HG03439 (cell line): ENCODE measurements at regions not wholly inside any gene's neighbourhood (a gene's known extent, or its start where the extent isn't known, plus 50 kb on each side); places are given as distances from the start of the nearest gene placed in this dataset.

Source experiments
- ATAC-seq: cut with Tn5 transposase; IDR thresholded peaks from one replicate; pipeline ENCODE4 v1.9.1; 2021; ENCODE audit warnings: mild to moderate bottlenecking, moderate library complexity; ENCODE audit not compliant: unreplicated experiment

DNA sequence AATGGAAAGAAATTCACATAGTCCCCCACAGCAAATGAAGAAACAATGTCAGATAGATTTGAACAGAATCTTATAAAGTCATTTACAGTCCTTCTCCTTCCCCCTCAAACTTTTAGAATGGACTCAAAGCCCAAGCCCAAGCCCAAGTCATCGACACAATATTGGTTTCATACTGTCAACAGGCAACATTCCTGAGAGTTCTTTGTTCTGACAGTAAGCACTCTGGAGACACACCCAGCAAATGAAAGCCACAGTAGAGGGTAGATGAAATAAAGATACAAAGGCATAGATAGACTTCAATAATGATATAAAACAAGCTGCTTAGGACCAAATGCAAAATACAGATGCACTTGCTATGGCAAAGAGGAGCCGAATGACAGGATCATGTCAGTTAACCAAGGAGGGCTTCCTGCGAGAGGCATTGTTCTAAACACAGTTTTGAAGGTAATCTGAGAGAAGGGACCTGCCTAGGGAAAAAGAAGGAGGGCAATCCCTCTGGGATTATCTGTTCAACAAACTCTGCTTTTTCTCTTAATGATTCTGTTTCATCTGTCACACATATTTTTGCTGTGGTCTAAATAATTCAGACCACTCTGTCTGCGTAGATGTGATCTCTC lies 97.1 kb upstream of the MAP4K3 start:
- no peak for ATAC-seq

DNA sequence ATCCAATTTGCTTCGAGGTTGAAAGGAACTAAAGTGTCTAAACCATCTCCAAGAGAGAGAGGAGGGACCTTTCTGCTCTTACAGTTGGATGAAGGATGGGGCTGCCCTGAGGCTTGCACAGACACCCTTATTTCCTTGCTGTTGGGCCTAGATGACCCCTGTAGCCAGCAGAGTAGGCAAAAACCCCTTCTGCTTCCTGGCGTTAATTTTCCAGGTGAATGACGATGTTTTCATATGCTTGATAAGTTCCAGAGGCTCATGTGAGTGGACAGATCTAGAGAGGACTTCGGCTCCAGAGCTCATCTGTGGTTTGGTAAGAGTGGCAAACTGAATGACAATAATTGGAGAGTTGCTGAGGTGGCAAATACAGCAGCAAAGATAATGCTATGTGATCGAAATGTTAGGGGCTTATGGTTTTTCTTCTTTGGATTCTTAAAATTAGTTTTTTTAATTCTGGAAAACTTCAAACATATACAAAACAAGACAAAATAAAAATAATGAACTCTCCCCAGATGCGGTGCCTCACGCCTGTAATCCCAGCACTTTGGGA lies 98.6 kb upstream of the MAP4K3 start:
- ATAC-seq = no peak

DNA sequence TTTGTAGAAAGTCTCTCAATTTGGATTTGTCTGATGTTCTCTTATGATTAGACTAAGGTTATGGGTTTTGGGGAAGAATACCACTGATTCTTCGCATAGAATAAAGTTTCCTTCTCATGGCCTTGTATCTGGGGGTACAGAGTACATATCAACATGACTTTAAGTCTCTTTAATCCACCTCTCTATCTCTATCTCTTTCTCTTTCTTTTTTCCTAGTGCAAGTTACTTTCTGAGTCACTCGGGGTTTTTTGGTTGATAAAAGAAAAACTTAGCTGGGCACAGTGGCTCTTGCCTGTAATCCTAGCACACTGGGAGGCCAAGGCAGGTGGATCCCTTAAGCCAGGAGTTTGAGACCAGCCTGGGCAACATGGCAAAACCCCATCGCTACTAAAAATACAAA lies 100.1 kb upstream of the MAP4K3 start:
- ATAC-seq = no peak

DNA sequence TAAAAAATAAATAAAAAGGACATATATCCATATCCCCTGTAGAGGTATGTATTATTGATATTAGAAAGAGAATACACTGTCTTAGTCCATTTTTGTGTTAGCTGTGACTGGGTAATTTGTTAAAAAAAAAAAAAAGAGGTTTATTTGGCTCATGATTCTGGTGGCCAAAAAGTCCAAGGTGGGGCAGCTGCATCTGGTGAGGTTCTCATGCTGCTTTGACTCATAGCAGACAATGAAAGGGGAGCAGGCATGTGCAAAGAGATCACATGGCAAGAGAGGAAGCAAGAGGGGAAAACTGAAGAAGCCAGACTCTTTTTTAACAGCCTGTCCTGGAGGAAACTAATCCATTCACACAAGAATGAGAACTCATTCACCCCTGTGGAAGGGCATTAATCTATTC lies 101.6 kb upstream of the MAP4K3 start:
- no peak for ATAC-seq

DNA sequence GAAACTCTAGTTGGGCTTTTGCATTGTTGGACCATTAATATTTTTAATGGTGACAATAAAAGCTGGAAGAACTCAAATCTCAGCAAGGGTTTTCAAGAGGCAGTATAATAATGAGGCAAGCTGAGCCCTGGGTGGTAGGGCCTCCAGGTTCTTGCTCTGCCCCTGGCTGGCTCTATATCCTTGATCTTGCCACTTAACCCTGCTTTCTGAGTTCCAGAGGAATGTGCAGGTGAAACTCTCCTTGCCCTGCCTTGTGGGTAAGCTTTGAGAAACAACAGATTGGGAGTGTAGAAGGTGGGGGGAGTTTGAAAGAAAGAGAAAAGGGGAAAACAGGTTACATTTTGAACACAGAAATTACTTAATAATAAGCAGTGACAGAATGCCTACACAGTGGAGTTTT lies 103.3 kb upstream of the MAP4K3 start:
- ATAC-seq = no peak

DNA sequence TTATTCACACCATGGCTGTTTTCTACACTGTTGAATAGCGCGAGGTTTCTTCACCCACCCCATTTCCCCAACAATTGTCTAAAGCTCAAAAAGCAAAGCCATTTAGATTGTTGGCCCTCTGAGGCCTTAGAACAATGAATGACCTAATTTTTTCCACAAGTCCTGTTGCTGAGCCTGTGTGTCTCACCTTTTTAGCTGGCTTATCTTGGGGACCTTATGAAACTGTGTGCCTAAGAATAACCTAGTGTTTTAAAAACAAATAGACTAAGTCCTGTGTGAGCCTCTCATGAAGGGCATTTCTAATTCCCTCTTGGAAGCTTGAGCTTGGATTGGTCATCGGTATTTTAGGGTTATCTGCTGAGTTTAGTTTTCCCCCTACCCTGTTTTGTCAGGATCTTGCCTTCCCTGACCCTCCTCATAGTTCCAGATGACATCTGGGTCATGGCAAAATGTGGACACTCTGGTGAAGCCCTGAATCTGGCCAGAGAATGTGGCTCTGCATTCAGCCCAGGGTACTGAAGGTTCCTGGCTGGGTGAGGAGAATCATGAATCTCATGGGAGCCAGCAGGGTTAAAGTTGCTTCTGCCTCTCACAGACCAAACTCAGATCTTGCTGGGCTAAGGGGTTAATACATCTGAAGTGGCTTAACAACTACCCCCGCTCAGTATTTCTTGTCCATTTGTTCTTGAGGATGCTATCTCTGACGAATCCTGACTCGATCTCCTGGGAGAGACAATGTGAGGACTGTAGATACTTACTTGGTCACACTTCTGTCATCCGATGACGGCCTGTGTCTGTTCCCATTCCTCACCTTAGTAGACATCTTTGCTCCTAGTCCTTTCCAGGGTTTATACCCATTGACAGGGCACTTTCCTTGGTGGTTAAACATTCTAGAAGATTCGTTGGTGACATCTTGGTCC lies 104.2 kb upstream of the MAP4K3 start:
- ATAC-seq = no peak

DNA sequence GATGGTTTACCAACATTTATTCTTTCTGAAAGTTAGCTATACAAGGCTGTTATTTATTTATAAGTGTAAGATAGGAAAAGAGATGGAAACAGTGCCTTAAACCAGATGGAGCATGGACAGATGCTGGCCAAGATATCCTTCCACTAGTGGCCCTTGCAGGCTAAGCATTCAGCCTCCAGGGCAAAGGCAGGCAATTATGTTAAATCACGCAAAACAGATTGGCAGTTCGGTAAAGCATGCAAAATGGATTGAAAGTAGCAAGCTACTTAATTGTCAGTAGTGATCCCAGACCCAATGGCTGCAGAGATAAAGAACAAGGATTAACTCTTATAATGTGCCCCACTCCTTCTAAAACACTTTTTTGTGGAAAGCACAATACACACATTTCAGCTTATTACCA lies 105.4 kb upstream of the MAP4K3 start:
- ATAC-seq = no peak

DNA sequence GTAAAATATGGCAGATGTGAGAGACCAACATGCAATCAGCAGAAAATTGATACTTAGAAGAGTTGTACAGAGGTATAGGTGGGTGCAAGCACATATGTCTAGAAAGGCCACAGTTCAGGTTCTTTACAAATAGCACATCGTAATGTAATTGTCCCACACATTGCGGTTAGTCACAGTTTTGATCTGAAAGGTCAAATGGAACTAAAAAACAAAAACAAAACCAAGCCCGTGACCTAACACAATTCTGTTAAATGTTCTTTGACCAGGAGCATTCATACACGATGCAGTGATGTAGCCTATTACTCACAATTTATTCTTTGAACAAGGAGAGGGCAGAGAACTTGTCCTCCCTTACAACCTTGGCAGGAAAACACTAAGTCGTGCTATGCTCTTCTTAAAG lies 108.9 kb upstream of the MAP4K3 start:
- no peak for ATAC-seq

DNA sequence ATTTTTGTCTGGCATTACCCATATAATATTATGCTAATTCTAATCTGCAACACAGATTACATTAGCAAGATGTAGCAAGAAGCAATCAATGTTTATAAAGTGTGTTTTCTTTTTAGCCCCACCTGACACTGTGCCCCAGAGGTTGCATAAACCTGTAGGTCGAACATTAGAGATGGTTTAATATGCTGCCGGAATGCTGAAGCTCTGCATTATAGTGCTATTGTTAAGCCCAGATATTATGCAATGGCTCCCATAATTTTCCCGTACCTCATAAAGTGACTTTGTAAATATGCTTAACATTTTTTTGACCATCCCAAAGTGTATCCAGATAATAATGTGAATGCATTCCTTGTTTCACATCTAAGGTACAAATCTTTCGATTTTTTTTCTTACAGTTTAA lies 109.3 kb upstream of the MAP4K3 start:
- ATAC-seq = no peak

DNA sequence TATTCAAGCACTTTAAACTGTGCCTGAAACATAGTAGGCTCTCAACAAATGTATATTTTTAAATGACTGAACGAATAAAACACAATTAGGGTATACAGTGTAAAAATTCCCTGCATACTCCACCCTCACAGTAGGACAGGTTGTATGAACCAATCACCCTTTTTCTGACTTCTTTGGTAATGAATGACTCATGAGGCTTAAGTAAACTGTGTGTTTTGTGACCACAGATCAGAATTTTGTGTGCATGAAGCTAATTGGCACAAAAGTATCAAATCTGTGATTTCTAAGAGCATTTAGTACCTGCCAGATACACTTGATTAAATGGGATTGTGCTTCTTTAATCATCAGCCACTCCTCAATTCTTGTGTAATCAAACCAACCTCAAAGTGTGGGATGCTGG lies 109.9 kb upstream of the MAP4K3 start:
- no peak for ATAC-seq

DNA sequence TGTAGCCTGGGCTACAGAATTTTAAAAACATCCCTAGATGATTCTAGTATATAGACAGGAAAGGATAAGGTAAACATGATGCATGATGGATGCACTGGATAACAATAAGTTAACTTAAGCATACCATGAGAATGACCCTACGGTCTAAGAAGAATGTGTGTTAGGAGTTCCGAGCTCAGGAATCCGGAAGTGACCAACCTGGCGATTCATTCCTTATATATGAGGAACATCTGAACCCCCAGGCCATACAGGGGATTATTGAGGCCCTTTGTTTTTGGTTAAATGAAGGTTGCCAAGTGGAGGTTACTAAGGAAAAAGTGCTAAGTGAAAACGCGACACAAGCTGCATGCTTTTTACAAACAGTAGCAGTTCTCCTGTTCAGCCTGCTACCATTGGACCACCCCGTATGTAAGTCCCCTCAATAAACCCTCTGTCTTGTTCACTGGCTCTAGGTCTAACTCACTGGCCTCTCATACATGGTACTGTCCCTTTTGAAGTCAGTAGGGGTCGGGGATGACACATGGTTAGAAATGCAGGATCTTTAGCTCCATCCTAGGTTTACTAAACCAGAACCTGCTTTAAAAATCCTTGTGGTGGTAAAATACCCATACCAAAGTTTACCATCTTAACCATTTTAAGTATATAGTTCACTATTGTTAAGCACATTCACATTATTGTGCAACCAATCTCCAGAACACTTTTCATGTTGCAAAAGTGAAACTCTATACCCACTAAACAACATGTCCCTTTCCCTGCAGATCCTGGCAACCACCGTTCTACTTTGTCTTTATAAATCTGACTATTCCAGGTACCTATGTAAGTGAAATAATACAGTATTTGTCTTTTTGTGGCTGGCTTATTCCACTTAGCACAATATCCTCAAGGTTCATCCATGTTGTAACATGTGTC lies 111.0 kb upstream of the MAP4K3 start:
- ATAC-seq = no peak

DNA sequence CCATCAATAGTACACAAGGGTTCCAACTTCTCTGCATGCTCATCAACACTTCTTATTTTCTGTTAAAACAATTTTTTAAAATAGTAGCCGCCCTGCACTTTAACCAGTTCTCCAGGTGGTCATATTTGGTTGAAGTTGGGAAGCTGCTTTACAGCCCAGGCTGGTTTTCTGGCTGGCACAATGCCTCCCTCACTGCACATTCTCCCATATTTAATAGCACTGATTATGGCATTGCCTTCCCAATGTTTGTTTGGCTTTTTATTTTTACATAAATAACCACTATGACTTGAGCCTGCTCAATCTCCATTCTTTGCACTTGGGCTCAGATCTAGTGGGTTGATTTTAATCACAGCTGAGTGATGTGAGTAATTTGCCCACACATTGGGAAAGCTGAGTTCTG lies 111.9 kb upstream of the MAP4K3 start:
- no peak for ATAC-seq

DNA sequence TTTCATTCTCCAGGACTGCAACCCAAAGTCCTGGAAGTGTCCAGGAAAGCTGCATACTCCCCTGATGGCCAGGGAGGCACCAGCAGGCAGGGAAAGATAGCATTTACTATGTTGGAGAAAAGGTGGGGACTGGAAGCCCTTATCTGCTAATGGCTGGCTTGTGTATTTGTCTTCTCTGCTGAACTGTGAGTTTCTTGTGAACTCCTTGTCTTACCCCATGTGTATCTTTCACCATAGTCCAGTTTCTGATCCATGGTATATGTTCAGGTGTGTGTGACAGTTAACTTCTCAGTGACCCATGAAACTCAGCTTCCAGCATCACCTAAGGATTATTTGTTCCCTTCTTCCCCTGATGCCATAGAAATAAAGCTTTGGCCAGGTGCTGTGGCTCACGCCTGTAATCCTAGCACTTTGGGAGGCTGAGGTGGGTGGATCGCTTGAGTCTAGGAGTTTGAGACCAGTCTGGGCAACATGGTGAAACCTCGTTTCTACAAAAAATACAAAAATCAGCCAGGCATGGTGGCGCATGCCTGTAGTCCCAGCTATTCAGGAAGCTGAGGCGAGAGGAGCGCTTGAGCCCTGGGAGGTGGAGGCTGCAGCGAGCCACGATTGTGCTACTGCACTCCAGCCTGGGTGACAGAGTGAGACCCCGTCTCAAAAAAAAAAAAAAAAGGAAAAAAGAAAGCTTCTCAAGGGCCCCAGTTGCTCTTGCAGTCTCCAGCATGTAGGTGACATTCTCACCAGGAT lies 112.8 kb upstream of the MAP4K3 start:
- no peak for ATAC-seq

DNA sequence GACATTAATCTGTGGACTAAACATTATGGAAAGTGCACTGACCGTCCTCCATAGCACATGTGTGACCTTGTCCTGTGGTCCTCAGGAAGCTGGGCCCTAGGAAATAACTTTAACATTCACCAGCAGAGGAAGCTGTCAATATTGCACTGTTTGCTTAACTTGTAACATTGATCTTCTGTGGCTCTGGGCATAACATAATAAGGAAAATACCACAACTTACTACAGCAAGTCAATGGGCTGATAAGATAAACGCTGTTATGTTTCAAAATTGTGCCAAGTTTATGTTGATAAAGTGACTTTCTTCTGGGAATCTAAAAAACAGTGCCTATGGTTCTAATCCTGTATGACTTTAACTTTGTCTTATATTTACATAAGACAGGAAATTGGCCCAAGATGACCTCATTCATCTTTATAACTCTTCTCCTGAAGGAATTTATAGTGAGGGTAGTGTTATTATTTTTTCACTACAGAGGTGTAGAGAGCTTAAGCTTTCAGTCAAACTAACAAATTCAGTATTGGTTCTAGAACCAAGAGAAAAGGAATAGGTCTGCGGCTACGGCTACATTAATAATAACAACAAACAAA lies 113.7 kb upstream of the MAP4K3 start:
- no peak for ATAC-seq

DNA sequence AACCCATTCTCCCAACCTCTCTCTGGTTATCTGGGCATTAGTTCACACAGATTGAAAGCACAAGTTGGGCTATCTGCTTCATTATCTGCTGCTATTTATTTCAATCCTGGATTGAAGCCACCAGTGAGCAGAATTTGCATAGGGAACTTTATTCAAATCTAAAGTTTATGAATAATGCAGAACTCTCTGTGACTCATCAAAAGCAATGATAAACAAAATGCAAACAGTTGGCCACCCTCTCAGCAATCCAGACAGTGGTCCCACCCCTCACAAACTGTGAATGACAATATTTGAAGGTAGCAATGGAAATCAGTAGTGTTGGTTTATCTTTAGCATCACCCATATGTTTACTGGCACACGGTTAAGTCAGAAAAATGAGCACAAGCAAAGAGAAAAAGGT lies 106.8 kb upstream of the TMEM178A start:
- ATAC-seq = no peak

DNA sequence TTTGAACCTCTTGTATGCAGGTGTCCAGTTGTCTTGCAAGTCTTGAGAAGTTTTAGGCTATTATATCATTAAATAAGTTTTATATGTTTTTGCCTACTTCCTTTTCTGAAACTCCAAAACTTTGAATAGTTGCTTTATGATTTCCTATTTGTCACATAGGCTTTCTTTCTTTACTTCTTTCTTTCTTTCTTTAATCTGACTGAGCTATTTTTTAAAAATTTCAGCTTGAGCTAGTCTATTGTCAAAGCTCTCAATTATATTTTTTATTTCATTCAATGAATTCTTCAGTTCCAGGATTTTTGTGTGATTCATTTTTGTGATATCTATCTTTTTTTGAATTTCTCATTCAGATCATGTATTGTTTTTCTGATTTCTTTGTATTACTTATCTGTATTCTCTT lies 102.1 kb upstream of the TMEM178A start:
- no peak for ATAC-seq

DNA sequence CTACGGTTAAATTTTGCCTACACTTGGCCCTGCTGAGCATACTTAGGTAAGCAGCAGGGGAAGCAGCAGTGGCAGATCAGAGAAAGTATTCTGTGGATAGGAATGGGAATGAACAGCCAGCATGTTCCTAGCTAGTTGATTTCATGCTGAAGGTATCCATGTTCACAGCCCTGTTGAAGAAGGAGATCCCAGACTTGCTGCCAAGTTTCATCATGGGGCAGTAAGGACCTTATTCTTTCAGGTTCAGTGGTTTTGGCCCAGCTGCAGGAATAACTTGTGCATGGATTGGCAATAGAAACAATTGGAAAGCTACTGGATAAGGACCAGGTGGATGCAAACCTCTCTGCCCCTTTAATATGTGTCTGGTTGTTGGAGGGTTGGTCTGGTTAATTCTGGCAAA lies 98.2 kb upstream of the TMEM178A start:
- no peak for ATAC-seq

DNA sequence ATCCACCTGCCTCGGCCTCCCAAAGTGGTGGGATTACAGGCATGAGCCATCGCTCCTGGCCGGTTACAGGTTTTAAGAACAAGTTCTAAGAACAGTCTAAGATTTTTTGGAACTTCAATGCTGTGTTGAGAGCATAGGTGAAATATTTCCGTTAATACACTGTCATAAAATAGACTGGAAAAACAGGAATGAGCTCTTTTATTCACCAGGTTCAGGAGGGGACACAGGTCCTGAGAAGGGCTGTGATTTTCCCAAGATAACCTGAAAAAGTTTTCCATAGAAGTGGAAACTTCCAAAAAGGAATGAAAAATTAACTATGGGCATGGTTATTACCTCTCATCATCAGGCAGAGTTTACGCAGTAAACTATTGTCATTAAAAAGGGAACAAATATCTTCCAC lies 97.6 kb upstream of the TMEM178A start:
- no peak for ATAC-seq

DNA sequence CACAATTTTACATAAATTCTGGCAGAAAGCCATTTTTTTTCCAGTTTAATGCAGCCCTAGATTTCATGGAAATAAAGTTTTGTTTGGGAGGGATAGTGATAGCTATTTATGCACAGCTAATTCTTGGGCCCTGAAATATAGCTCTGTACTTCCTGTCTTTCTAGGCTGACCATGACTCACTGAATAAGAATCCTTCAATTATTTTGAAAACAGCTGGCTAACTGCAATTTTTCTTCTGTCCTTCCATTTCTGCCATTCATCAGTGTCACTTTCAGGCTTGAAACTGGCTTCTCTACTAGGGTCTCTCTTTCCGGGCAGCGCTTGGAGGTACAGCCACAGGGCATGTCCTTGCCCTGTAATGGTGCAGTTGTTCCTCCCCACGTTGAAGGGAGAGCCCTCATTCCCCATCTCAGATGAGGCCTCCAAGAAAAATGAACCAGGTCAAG lies 97.1 kb upstream of the TMEM178A start:
- no peak for ATAC-seq

DNA sequence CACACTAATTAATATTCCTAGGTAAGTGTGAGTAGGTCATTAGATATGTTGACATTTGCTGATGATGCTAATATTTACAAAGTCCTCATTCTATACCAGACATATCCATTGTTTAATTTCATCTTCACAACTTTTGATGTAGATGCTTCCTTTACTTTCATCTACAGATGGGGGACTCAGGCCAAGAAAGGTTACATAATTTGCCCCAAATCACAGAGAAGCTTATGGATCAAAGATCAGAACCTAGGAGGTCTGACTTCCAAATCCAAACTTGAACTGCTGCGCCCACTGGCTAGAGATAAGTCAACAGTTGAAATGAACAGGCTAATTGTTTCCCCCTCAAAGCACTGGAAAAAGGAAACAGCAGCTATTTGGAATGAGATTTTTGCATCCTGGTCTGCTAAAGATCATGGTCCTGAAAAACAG lies 95.6 kb upstream of the TMEM178A start:
- ATAC-seq = no peak
